GM23338 (cell line): ENCODE measurements at regions not wholly inside any gene's neighbourhood (a gene's known extent, or its start where the extent isn't known, plus 50 kb on each side); places are given as distances from the start of the nearest gene placed in this dataset.
"Not testable (repeated sequence)": the region's sequence is repeated elsewhere in the genome, so short reads cannot be mapped to it uniquely, and the experiment has no call there.

Experiments
- CTCF ChIP-seq, 2 experiments: fragments of 200-600 bp in 1 of 2; sonication (generic) in 1 of 2; conservative IDR thresholded peaks; 2 replicates each; pipeline versions ENCODE4 v1.5.1 to v1.6.1; 2016 to 2017; ENCODE audit warnings: antibody characterized with exemption in 2 of 2, low read depth in 2 of 2, mild to moderate bottlenecking in 2 of 2, moderate library complexity in 1 of 2
- EZH2 ChIP-seq: fragments of 200-600 bp; sonication (generic); IDR thresholded peaks from one replicate; pipeline ENCODE4 v1.8.0; 2017; ENCODE audit warnings: antibody characterized with exemption, mild to moderate bottlenecking, low read depth; ENCODE audit not compliant: unreplicated experiment
- EZH2phosphoT487 ChIP-seq: fragments of 200-600 bp; sonication (generic); IDR thresholded peaks from one replicate; pipeline ENCODE4 v1.8.1; 2018; ENCODE audit warnings: antibody characterized with exemption; ENCODE audit not compliant: unreplicated experiment
- POLR2AphosphoS5 ChIP-seq: IDR thresholded peaks from 2 replicates; pipeline ENCODE4 v1.6.1; 2016; ENCODE audit warnings: antibody characterized with exemption, low read depth
- REST ChIP-seq: IDR thresholded peaks from one replicate; pipeline ENCODE4 v1.6.1; 2018; ENCODE audit warnings: antibody characterized with exemption; ENCODE audit not compliant: unreplicated experiment
- ZNF114 ChIP-seq: fragments of 250-450 bp; sonication (Bioruptor Pico); IDR thresholded peaks from 2 replicates; pipeline ENCODE4 v1.5.0; 2020; ENCODE audit warnings: mild to moderate bottlenecking, moderate library complexity

- not testable (repeated sequence) for TF ChIP-seq CTCF (conservative IDR thresholded peaks at IDR 0.05; ENCODE audit: low read depth in 2 of 2); EZH2phosphoT487; REST; EZH2; POLR2AphosphoS5; ZNF114 (CRISPR knock-in tag)
These were observed 139.1 kb downstream of the SYT15 start for GRCh38 chr10:46718014-46718413.
